GM13977 (cell line): ENCODE measurements at regions not wholly inside any gene's neighbourhood (a gene's known extent, or its start where the extent isn't known, plus 50 kb on each side); places are given as distances from the start of the nearest gene placed in this dataset.

Source experiments
- DNase-seq: peaks from one replicate; pipeline ENCODE4 v3.0.0; 2012; ENCODE audit warnings: low spot score
- in situ Hi-C: fragments of 300-500 bp; cut with MboI; formaldehyde crosslinking; loops from one replicate; pipeline ENCODE4 v1.12.0; 2022; ENCODE audit warnings: low sequenced_read_pairs, low pct_unique_long_range_greater_than_20kb, mixed read lengths, inconsistent platforms; ENCODE audit not compliant: unreplicated experiment
- TF ChIP-seq, protein P1 (sequence below): IDR thresholded peaks from 2 replicates; pipeline ENCODE4 v1.5.1; 2012; ENCODE audit warnings: mild to moderate bottlenecking, control low read depth; ENCODE audit not compliant: insufficient read depth; ENCODE audit errors: extremely low read depth, missing control alignments

DNA sequence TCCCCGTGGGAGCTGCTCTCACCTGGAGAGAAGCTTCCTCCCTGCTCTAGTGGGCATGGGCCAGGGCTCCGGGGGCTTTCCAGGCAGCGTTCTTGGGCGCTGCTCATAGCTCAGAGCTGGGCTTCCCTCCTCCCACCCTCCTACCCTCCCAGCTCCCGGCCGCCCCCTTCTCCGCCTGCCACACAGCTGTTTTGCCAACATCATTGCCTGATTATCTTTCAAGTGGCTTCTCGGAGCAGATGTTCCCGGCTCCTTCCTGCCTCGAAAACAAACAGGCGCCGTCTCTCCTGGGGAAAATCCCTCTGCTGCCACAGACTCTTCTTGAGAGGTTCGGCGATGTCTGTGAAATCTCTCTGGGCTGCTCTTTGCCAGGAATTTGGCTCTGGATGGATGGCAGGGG is 195.6 kb downstream of the RPLP1 start:
- in situ Hi-C loops: no loop called here
- no peak for DNase-seq

DNA sequence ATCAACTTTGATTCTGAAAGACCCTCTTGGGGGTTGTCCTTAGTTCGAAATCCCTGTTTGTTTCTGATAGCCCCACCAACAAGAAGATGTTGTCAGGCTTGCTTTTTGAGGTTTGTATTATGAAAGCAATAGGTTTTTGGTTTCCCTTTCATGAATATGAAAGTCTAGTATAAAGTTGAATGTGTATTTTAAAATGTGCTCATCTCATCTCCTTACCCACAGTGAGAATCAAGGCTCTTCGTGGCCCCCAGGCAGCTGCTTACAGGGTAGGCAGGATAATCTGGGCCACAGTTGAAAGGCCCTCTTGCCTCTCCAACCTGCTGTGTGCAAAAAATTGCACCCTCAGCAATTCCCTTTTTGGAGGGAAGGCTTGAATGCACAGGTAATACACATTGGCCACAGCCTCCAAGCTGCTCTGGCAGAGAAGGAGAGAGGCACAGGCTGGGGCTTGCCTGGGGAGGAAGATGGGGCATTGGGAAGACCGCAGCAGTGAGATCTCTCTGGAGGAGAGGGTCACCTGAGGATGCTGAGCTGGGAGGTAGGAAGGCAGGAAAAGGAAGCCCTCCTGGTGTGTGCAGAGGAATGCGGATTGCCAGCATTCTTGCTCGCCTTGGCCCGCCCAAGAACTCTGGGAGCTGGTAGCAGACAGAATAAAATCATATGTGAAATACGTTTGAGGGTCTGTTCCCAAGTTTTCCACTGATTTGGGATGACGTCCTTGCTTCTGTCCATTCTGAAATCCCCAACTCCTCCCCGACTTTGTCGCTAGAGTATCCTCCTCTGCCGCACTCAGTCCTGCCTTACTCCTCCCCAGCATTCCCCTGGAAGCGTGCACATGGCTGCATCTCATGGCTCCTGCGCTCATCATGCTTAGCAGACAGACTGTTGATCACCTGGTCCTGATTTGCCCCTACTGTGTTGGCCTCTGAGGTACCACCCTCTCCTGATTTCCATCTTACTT is 196.4 kb downstream of the RPLP1 start:
- in situ Hi-C loops: no loop called here
- TF ChIP-seq, protein P1, sequence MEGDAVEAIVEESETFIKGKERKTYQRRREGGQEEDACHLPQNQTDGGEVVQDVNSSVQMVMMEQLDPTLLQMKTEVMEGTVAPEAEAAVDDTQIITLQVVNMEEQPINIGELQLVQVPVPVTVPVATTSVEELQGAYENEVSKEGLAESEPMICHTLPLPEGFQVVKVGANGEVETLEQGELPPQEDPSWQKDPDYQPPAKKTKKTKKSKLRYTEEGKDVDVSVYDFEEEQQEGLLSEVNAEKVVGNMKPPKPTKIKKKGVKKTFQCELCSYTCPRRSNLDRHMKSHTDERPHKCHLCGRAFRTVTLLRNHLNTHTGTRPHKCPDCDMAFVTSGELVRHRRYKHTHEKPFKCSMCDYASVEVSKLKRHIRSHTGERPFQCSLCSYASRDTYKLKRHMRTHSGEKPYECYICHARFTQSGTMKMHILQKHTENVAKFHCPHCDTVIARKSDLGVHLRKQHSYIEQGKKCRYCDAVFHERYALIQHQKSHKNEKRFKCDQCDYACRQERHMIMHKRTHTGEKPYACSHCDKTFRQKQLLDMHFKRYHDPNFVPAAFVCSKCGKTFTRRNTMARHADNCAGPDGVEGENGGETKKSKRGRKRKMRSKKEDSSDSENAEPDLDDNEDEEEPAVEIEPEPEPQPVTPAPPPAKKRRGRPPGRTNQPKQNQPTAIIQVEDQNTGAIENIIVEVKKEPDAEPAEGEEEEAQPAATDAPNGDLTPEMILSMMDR: no peak
- no peak for DNase-seq

More for the DNA sequence above, 195.6 kb downstream of the RPLP1 start:
- TF ChIP-seq, protein P1: no peak

DNA sequence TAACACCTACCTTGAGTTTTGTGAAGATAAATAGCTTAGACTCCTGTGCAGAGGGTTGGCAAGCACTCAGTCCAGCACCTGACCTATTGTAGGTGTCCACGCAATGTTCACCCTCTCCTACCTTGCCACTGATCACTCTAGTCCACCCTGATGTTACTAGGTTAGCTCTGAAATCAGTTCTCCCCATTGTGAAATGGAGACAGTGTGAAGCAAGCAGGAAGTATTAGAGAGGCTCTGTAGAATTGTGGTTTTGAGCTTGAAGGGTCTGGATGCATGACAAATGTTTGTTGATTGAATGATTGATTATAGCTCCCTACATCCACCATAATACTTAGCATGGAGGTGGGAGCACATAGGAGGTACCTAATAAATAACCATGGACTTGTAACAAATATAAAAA is 199.7 kb downstream of the RPLP1 start:
- TF ChIP-seq, protein P1: no peak
- DNase-seq: no peak

DNA sequence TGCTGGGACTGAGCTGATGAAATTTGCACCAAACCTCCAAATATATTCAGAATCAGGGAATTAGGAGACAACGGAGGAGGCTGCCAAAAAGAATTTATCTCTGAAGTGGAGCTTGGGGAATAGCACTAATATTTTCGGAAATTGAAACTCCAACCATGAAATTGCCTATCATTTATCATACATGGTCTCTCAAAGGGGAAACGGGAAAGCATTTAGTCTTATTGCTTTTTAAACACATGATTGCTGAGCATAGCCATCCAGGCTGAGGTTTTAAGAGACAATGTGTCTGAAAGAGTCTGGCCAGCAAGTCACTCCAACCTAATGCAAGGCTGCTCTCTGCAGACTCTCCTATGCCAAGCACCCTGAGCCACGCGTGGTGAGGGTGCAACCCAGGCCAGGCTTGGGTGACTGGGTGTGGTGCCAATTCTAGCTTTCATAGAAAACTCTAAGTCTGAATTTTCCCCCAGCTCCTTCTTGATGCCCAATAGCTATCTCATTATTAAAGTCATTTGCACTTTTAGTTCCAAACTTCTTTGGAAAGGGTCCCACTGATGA is 200.2 kb downstream of the RPLP1 start:
- in situ Hi-C loops: no loop called here
- TF ChIP-seq, protein P1: no peak
- no peak for DNase-seq

More for the DNA sequence above, 199.7 kb downstream of the RPLP1 start:
- in situ Hi-C loops: no loop called here

DNA sequence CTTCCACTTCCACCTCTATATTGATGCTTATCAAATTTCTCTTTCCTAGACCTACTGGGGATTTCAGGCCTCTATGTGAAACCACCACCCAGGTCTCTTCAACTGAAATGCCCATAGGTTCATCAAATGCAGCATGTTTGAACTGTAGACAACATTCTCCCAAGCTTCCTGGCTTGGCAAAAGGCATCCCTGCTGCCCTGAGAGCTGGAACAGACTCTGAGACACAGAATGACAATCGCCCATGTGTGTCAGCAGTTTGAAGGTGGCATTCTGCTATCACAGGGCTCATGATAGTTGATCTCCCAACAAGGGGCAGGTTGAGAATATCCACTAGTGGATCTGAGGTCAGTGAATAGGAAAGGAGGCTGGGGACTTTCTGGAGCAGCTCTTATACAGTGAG is 200.7 kb downstream of the RPLP1 start:
- TF ChIP-seq, protein P1: no peak
- in situ Hi-C loops: no loop called here
- no peak for DNase-seq

DNA sequence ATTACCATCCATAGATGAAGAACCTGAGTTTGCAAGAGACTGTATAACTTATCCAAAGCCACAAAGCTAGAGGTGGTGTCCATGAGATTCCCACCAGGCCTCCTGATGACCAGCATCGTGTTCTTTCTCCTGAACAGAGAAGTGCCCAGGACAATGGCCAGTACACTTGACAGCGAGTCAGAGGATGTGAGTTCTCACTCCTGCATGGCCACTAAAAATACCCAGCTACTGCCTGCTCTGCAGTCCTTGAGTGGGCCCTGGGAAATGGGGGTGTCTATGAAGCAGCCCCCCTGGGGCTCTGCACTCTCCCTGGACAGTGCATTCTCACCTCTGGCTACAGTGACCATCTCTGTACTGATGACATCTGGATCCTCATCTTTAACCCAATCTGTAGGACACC is 201.2 kb downstream of the RPLP1 start:
- TF ChIP-seq, protein P1: no peak
- DNase-seq: no peak
- in situ Hi-C loops: no loop called here
